ENCODE measurements at regions not wholly inside any gene's neighbourhood (a gene's known extent, or its start where the extent isn't known, plus 50 kb on each side); places are given as distances from the start of the nearest gene placed in this dataset.

- DNase-seq (ENCODE audit: low read depth) = peak; percentile 89
- peak overlapping the region; percentile 9; the same call in 1 of the 2 replicates for H3K4me3 ChIP-seq (ENCODE audit: low read depth, low read length)
- TF ChIP-seq CTCF (IDR thresholded peaks at IDR 0.05; ENCODE audit: control insufficient read depth, extremely low read depth, insufficient read depth) = no peak
Measured at GRCh38 chr4:42709392-42710065, 52.6 kb upstream of the ATP8A1 start.

GRCh38 chr4:42708625-42709024, 51.7 kb upstream of the ATP8A1 start:
- no peak overlapping the region for H3K4me3 ChIP-seq (ENCODE audit: low read depth, low read length)
- no peak for TF ChIP-seq CTCF (IDR thresholded peaks at IDR 0.05; ENCODE audit: control insufficient read depth, extremely low read depth, insufficient read depth)
- DNase-seq (ENCODE audit: low read depth) = peak; percentile 17

Measured in LNCaP clone FGC (cell line).